DOHH2 (cell line): ENCODE measurements at regions not wholly inside any gene's neighbourhood (a gene's known extent, or its start where the extent isn't known, plus 50 kb on each side); places are given as distances from the start of the nearest gene placed in this dataset.

Experiments used
- H3F3A ChIP-seq: fragments of 200-600 bp; sonication (generic), shearing (Covaris generic); 2 replicates; pipeline ENCODE4 v1.6.0; 2016; ENCODE audit warnings: antibody characterized with exemption, mild to moderate bottlenecking; ENCODE audit not compliant: control insufficient read depth, insufficient read depth
- H3K27ac ChIP-seq: fragments of 200-600 bp; sonication (generic); 2 replicates; pipeline ENCODE4 v1.5.1; 2014; ENCODE audit warnings: low read depth, mild to moderate bottlenecking, low read length, moderate library complexity
- H3K27me3 ChIP-seq: fragments of 200-600 bp; sonication (generic); 2 replicates; pipeline ENCODE4 v1.6.1; 2014; ENCODE audit warnings: mild to moderate bottlenecking, low read length, mixed read lengths; ENCODE audit not compliant: control insufficient read depth
- H3K36me3 ChIP-seq: fragments of 200-600 bp; sonication (generic); 2 replicates; pipeline ENCODE4 v1.6.1; 2014; ENCODE audit warnings: mild to moderate bottlenecking, low read length, moderate library complexity, mixed read lengths; ENCODE audit not compliant: control insufficient read depth
- H3K4me1 ChIP-seq: fragments of 200-600 bp; sonication (generic); 2 replicates; pipeline ENCODE4 v1.6.1; 2014; ENCODE audit warnings: mild to moderate bottlenecking, low read length, mixed read lengths; ENCODE audit not compliant: control insufficient read depth
- H3K4me2 ChIP-seq: fragments of 200-600 bp; sonication (generic); 2 replicates; pipeline ENCODE4 v1.6.0; 2014; ENCODE audit warnings: mild to moderate bottlenecking, low read length, moderate library complexity
- H3K4me3 ChIP-seq: fragments of 200-600 bp; sonication (generic); 2 replicates; pipeline ENCODE4 v1.5.1; 2014; ENCODE audit warnings: mild to moderate bottlenecking, low read length, mixed read lengths
- H3K79me2 ChIP-seq: fragments of 200-600 bp; sonication (generic); 2 replicates; pipeline ENCODE4 v1.6.1; 2014; ENCODE audit warnings: mild to moderate bottlenecking, low read length, mixed read lengths; ENCODE audit not compliant: control insufficient read depth
- H3K9me2 ChIP-seq: fragments of 200-600 bp; sonication (generic); replicated peaks from 2 replicates; pipeline ENCODE4 v1.6.1; 2014; ENCODE audit warnings: mild to moderate bottlenecking, low read length, mixed read lengths; ENCODE audit not compliant: control insufficient read depth
- H3K9me3 ChIP-seq: fragments of 200-600 bp; sonication (generic); 2 replicates; pipeline ENCODE4 v1.6.1; 2014; ENCODE audit warnings: antibody characterized with exemption, low read length, mixed read lengths; ENCODE audit not compliant: control insufficient read depth, insufficient read depth
- H4K20me1 ChIP-seq: fragments of 200-600 bp; sonication (generic); 2 replicates; pipeline ENCODE4 v1.6.0; 2014; ENCODE audit warnings: low read depth, mild to moderate bottlenecking, antibody characterized with exemption, low read length, moderate library complexity; ENCODE audit not compliant: control insufficient read depth, insufficient read depth
- EZH2phosphoT487 ChIP-seq: fragments of 200-600 bp; sonication (generic); IDR thresholded peaks from 2 replicates; pipeline ENCODE4 v1.6.1; 2017; ENCODE audit warnings: borderline replicate concordance, mild to moderate bottlenecking, antibody characterized with exemption, low read length, moderate library complexity, mixed read lengths
- TF ChIP-seq, protein P1 (sequence below): fragments of 200-600 bp; sonication (generic); IDR thresholded peaks from one replicate; pipeline ENCODE4 v1.5.1; 2014; ENCODE audit warnings: antibody characterized with exemption, mild to moderate bottlenecking, low read depth, low read length; ENCODE audit not compliant: poor library complexity, severe bottlenecking

DNA sequence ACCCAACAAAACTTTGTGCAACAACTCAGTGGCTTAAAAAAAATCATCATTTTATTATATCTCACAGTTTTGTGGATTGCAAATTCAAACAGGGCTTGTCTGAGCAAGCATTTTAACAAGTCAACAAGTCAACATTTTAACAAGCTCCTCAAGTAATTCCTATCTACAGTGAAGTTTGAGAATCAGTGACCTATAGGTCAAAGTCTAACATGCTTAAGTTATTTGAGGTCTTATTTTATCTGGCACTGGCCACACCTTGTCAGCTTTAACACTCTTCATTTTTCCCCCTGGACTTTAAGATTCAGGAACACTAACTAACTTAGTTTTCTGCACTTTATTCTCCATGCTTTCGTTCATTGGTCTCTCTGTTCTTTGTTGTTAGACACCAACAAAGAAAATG is 71.2 kb upstream of the PELI2 start:
- H3K4me3 ChIP-seq, result no peak overlapping the region
- H3K79me2 ChIP-seq, result no peaks in the 10 kb centered on the region
- no peaks in the 10 kb centered on the region for H3K4me1 ChIP-seq
- H3K9me2 ChIP-seq, result no peaks in the 10 kb centered on the region
- no peak overlapping the region for H3K4me2 ChIP-seq
- no peaks in the 10 kb centered on the region for H3F3A ChIP-seq
- H3K36me3 ChIP-seq, result no peaks in the 10 kb centered on the region
- H3K27me3 ChIP-seq, result no peaks in the 10 kb centered on the region
- TF ChIP-seq, protein P1, sequence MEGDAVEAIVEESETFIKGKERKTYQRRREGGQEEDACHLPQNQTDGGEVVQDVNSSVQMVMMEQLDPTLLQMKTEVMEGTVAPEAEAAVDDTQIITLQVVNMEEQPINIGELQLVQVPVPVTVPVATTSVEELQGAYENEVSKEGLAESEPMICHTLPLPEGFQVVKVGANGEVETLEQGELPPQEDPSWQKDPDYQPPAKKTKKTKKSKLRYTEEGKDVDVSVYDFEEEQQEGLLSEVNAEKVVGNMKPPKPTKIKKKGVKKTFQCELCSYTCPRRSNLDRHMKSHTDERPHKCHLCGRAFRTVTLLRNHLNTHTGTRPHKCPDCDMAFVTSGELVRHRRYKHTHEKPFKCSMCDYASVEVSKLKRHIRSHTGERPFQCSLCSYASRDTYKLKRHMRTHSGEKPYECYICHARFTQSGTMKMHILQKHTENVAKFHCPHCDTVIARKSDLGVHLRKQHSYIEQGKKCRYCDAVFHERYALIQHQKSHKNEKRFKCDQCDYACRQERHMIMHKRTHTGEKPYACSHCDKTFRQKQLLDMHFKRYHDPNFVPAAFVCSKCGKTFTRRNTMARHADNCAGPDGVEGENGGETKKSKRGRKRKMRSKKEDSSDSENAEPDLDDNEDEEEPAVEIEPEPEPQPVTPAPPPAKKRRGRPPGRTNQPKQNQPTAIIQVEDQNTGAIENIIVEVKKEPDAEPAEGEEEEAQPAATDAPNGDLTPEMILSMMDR, result no peak
- TF ChIP-seq EZH2phosphoT487, result no peak
- no peaks in the 10 kb centered on the region for H4K20me1 ChIP-seq
- no peak overlapping the region for H3K27ac ChIP-seq
- H3K9me3 ChIP-seq, result no peaks in the 10 kb centered on the region

DNA sequence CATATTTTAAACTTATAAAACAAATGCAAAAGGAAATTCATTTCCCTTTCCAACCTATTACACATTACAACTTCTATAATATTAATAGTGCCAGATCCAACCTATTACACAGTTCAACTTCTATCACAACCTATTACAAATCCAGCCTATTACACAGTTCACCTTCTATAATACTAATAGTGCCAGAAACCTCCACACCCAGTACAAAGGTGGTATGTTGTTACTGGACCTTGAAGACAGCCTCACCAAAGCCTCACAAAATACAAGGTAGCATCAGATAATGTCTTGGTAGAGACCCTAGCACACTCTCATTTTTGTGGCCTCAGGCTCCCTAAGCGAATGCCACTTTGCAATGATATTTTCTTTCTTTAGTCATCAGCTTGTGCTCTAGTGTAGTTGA is 68.7 kb upstream of the PELI2 start:
- H3K4me3 ChIP-seq, result no peak overlapping the region
- no peaks in the 10 kb centered on the region for H3K9me3 ChIP-seq
- H4K20me1 ChIP-seq, result no peaks in the 10 kb centered on the region
- no peak overlapping the region for H3K27ac ChIP-seq
- H3K4me2 ChIP-seq, result no peak overlapping the region
- no peaks in the 10 kb centered on the region for H3K79me2 ChIP-seq
- no peaks in the 10 kb centered on the region for H3K27me3 ChIP-seq
- H3K36me3 ChIP-seq, result no peaks in the 10 kb centered on the region
- TF ChIP-seq EZH2phosphoT487, result no peak
- TF ChIP-seq, protein P1, result no peak
- no peaks in the 10 kb centered on the region for H3K4me1 ChIP-seq
- H3K9me2 ChIP-seq, result no peaks in the 10 kb centered on the region
- no peaks in the 10 kb centered on the region for H3F3A ChIP-seq

DNA sequence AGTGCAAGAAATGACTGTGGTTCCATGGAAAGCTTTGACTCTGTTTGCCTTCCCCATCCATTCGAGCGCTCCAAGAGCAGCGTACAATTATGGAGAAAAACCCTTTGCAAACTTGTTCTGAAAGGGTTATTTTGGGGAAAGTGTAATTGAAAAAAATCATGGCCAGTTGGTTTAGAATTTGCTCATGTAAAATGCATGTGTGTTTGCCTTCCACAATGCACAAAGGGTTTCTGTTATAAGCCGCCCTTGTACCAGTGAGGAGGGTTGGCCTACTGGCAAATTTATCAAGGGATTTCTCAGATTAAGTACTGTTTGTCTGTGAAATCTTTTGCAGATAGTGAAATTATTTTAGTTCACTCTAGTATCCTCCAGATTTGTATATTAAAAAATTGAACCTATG is 62.7 kb upstream of the PELI2 start:
- no peak for TF ChIP-seq EZH2phosphoT487
- TF ChIP-seq, protein P1, result no peak
- H3K79me2 ChIP-seq, result no peaks in the 10 kb centered on the region

DNA sequence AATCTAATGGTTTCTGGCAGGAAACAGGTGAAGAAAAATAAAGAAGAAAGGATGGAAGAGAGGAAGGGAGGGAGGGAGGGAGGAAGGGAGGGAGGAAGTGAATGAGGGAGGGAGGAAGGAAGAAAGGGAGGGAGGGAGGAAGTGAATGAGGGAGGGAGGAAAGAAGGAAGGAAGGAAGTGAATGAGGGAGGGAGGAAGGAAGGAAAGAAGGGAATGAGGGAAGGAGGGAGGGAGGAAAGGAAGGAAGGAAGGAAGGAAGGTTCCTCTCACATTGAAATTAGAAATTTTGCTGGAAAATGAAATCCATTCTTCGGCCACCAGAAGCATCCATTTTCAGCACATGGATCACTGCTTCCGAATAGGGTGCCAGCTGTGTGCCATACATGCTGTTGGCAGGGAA is 62.2 kb upstream of the PELI2 start:
- Histone ChIP-seq H3K4me3 (no peak overlapping the region), H3K27me3 (no peaks in the 10 kb centered on the region), H3K9me3 (no peaks in the 10 kb centered on the region), H3K27ac (no peak overlapping the region), H3K4me1 (no peaks in the 10 kb centered on the region), H4K20me1 (no peaks in the 10 kb centered on the region), H3K9me2 (no peaks in the 10 kb centered on the region), H3K4me2 (no peak overlapping the region), H3K36me3 (no peaks in the 10 kb centered on the region), H3K79me2 (no peaks in the 10 kb centered on the region), H3F3A (no peaks in the 10 kb centered on the region)
- TF ChIP-seq, protein P1, result no peak
- TF ChIP-seq EZH2phosphoT487, result no peak

More for the DNA sequence above, 62.7 kb upstream of the PELI2 start:
- no peaks in the 10 kb centered on the region for H4K20me1 ChIP-seq
- no peak overlapping the region for H3K4me3 ChIP-seq
- no peaks in the 10 kb centered on the region for H3F3A ChIP-seq
- H3K9me2 ChIP-seq, result no peaks in the 10 kb centered on the region
- H3K4me1 ChIP-seq, result no peaks in the 10 kb centered on the region
- H3K36me3 ChIP-seq, result no peaks in the 10 kb centered on the region
- no peaks in the 10 kb centered on the region for H3K27me3 ChIP-seq
- H3K9me3 ChIP-seq, result no peaks in the 10 kb centered on the region
- H3K27ac ChIP-seq, result no peak overlapping the region
- H3K4me2 ChIP-seq, result no peak overlapping the region
